ENCODE measurements at regions not wholly inside any gene's neighbourhood (a gene's known extent, or its start where the extent isn't known, plus 50 kb on each side); places are given as distances from the start of the nearest gene placed in this dataset.

- DNase-seq (ENCODE audit: low spot score), result no peak
Measured at GRCh38 chr17:71287071-71287823, 833.6 kb upstream of the SOX9 start.

- DNase-seq (ENCODE audit: low spot score), result no peak
Measured at GRCh38 chr17:71292006-71292405, 828.8 kb upstream of the SOX9 start.

- DNase-seq (ENCODE audit: low spot score), result no peak
Measured at GRCh38 chr17:71296005-71296404, 824.8 kb upstream of the SOX9 start.

GRCh38 chr17:71301063-71301462, 819.8 kb upstream of the SOX9 start:
- DNase-seq (ENCODE audit: low spot score), result no peak

GRCh38 chr17:71302721-71303549, 817.9 kb upstream of the SOX9 start:
- DNase-seq (ENCODE audit: low spot score), result no peak

GRCh38 chr17:71304498-71305158, 816.2 kb upstream of the SOX9 start:
- no peak for DNase-seq (ENCODE audit: low spot score)

GRCh38 chr17:71313866-71314265, 807.0 kb upstream of the SOX9 start:
- DNase-seq (ENCODE audit: low spot score), result no peak

GRCh38 chr17:71315568-71315967, 805.3 kb upstream of the SOX9 start:
- no peak for DNase-seq (ENCODE audit: low spot score)

- DNase-seq (ENCODE audit: low spot score), result no peak
Measured at GRCh38 chr17:71316176-71316897, 804.5 kb upstream of the SOX9 start.

- no peak for DNase-seq (ENCODE audit: low spot score)
Measured at GRCh38 chr17:71320009-71320796, 800.6 kb upstream of the SOX9 start.

GRCh38 chr17:71325117-71325516, 795.7 kb upstream of the SOX9 start:
- DNase-seq (ENCODE audit: low spot score), result no peak

- no peak for DNase-seq (ENCODE audit: low spot score)
Measured at GRCh38 chr17:71325886-71326285, 794.9 kb upstream of the SOX9 start.

- no peak for DNase-seq (ENCODE audit: low spot score)
Measured at GRCh38 chr17:71327376-71328059, 793.3 kb upstream of the SOX9 start.

- no peak for DNase-seq (ENCODE audit: low spot score)
Measured at GRCh38 chr17:71329310-71330098, 791.3 kb upstream of the SOX9 start.

GRCh38 chr17:71330099-71330375, 790.8 kb upstream of the SOX9 start:
- DNase-seq (ENCODE audit: low spot score), result no peak

- DNase-seq (ENCODE audit: low spot score), result no peak
Measured at GRCh38 chr17:71331754-71332325, 789.0 kb upstream of the SOX9 start.

GRCh38 chr17:71334048-71334751, 786.6 kb upstream of the SOX9 start:
- no peak for DNase-seq (ENCODE audit: low spot score)

- DNase-seq (ENCODE audit: low spot score), result no peak
Measured at GRCh38 chr17:71335212-71335611, 785.6 kb upstream of the SOX9 start.

- no peak for DNase-seq (ENCODE audit: low spot score)
Measured at GRCh38 chr17:71337938-71338337, 782.9 kb upstream of the SOX9 start.
